Neuronal stem cell (in vitro differentiated cells): ENCODE measurements at regions not wholly inside any gene's neighbourhood (a gene's known extent, or its start where the extent isn't known, plus 50 kb on each side); places are given as distances from the start of the nearest gene placed in this dataset.

Experiments used
- DNase-seq: peaks from one replicate; pipeline ENCODE4 v3.0.0-alpha.2; 2013; ENCODE audit warnings: low spot score
- H2AFZ ChIP-seq: one replicate; pipeline ENCODE4 v1.6.1; 2013; ENCODE audit warnings: mild to moderate bottlenecking, low read length, inconsistent platforms
- H2AK5ac ChIP-seq: 2 replicates; pipeline ENCODE4 v1.6.1; 2013; ENCODE audit warnings: low read depth, mild to moderate bottlenecking, inconsistent platforms, low read length, moderate library complexity, mixed read lengths
- H2BK120ac ChIP-seq: 2 replicates; pipeline ENCODE4 v1.6.1; 2013; ENCODE audit warnings: low read depth, mild to moderate bottlenecking, inconsistent platforms, low read length, moderate library complexity, mixed read lengths
- H2BK12ac ChIP-seq: one replicate; pipeline ENCODE4 v1.6.1; 2013; ENCODE audit warnings: low read length, inconsistent platforms
- H2BK15ac ChIP-seq: 2 replicates; pipeline ENCODE4 v1.6.1; 2013; ENCODE audit warnings: mild to moderate bottlenecking, low read length, inconsistent platforms, mixed read lengths
- H2BK5ac ChIP-seq: one replicate; pipeline ENCODE4 v1.6.1; 2013; ENCODE audit warnings: inconsistent platforms, mild to moderate bottlenecking, low read length, moderate library complexity
- H3K14ac ChIP-seq: one replicate; pipeline ENCODE4 v1.6.1; 2013; ENCODE audit warnings: low read length, inconsistent platforms
- H3K18ac ChIP-seq: 2 replicates; pipeline ENCODE4 v1.6.1; 2013; ENCODE audit warnings: low read length, inconsistent platforms
- H3K23ac ChIP-seq: 2 replicates; pipeline ENCODE4 v1.6.1; 2013; ENCODE audit warnings: low read depth, mild to moderate bottlenecking, mixed read lengths, low read length, inconsistent platforms; ENCODE audit not compliant: poor library complexity
- H3K27ac ChIP-seq: replicated peaks from 3 replicates; pipeline ENCODE4 v1.5.1; 2013; ENCODE audit warnings: low read length, inconsistent platforms
- H3K27me3 ChIP-seq, 3 experiments: 2 replicates each; pipeline ENCODE4 v1.6.1; 2013; ENCODE audit warnings: low read length in 3 of 3, mild to moderate bottlenecking in 2 of 3, inconsistent platforms in 1 of 3, low read depth in 1 of 3, mixed read lengths in 1 of 3, moderate library complexity in 1 of 3; ENCODE audit not compliant: control insufficient read depth in 3 of 3, insufficient read depth in 3 of 3
- H3K36me3 ChIP-seq, 2 donors: replicated peaks in 1 of 2; 2 replicates each; pipeline ENCODE4 v1.6.1; 2013; ENCODE audit warnings: low read length in 2 of 2; ENCODE audit not compliant: control insufficient read depth in 2 of 2, insufficient read depth in 2 of 2
- H3K4ac ChIP-seq: 2 replicates; pipeline ENCODE4 v1.6.1; 2013; ENCODE audit warnings: inconsistent platforms, mild to moderate bottlenecking, low read length, moderate library complexity
- H3K4me1 ChIP-seq, 2 donors: 1 replicate in 1 of 2; 2 replicates in 1 of 2; pipeline ENCODE4 v1.6.1; 2013; ENCODE audit warnings: low read length in 2 of 2, low read depth in 1 of 2; ENCODE audit not compliant: control insufficient read depth in 2 of 2, insufficient read depth in 1 of 2
- H3K4me2 ChIP-seq: one replicate; pipeline ENCODE4 v1.6.1; 2013; ENCODE audit warnings: mild to moderate bottlenecking, low read length, inconsistent platforms; ENCODE audit not compliant: insufficient read depth, poor library complexity, severe bottlenecking
- H3K4me3 ChIP-seq, 2 donors: 2 replicates each; pipeline ENCODE4 v1.5.1; 2013; ENCODE audit warnings: low read length in 2 of 2, mild to moderate bottlenecking in 2 of 2, inconsistent platforms in 1 of 2, moderate library complexity in 1 of 2
- H3K79me1 ChIP-seq: one replicate; pipeline ENCODE4 v1.6.1; 2013; ENCODE audit warnings: low read depth, mild to moderate bottlenecking, inconsistent platforms, low read length, moderate library complexity
- H3K9ac ChIP-seq: one replicate; pipeline ENCODE4 v1.6.1; 2013; ENCODE audit warnings: mild to moderate bottlenecking, low read depth, low read length, inconsistent platforms; ENCODE audit not compliant: poor library complexity
- H3K9me3 ChIP-seq, 2 donors: replicated peaks in 1 of 2; 2 replicates each; pipeline versions ENCODE3 to v1.6.1; 2013; ENCODE audit warnings: low read length in 2 of 2, mild to moderate bottlenecking in 2 of 2, inconsistent platforms in 1 of 2, low read depth in 1 of 2, mixed read lengths in 1 of 2, moderate library complexity in 1 of 2; ENCODE audit not compliant: control insufficient read depth in 2 of 2, insufficient read depth in 1 of 2
- H4K8ac ChIP-seq: one replicate; pipeline ENCODE4 v1.6.1; 2013; ENCODE audit warnings: low read depth, mild to moderate bottlenecking, inconsistent platforms, low read length, moderate library complexity
- H4K91ac ChIP-seq: one replicate; pipeline ENCODE4 v1.6.1; 2013; ENCODE audit warnings: low read length, low read depth, mild to moderate bottlenecking, inconsistent platforms; ENCODE audit not compliant: poor library complexity
- WGBS, 2 donors: extraction: QIAGEN DNeasy Blood & Tissue Kit; methylation state at CpG; one replicate each; pipeline ENCODE4 v1.1.7; 2013; ENCODE audit warnings: missing lambda C conversion rate in 2 of 2, mixed read lengths in 1 of 2; ENCODE audit not compliant: insufficient read length in 2 of 2, insufficient replicate concordance in 1 of 2; ENCODE audit errors: extremely low coverage in 2 of 2; 5-methylcytosine and 5-hydroxymethylcytosine counted together

DNA sequence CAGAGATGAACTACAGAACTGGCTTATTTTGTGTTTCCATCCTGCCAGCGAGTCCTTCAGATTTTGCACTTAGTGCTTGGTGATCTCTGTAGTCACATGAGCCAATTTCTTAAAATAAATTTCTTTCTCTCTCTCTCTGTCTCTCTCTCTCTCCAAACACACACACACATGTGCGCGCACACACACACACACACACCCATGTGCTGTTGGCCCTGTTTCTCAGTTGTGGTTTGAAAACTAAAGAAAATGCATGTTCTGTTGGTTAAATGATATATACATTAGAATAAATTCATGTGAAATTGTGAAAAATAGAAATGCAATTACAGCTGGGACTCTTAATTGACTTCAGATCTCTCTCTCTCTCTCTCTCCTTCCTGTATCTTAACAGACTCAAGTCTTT, 399.3 kb downstream of the FAT4 start:
- Histone ChIP-seq H2BK5ac (no peak overlapping the region), H3K4me1 (peaks cover 0 to 7% of the 10 kb centered on the region in 2 donors), H3K14ac (no peak overlapping the region), H3K27ac (no peak overlapping the region), H2BK15ac (no peak overlapping the region), H2AFZ (peak overlapping the region; percentile 28), H3K9ac (no peak overlapping the region), H3K4me2 (no peak overlapping the region), H2BK12ac (no peak overlapping the region), H2AK5ac (no peak overlapping the region), H2BK120ac (no peak overlapping the region), H3K4ac (no peak overlapping the region), H3K79me1 (no peaks in the 10 kb centered on the region), H4K8ac (no peak overlapping the region), H3K36me3 (no peaks in the 10 kb centered on the region), H3K27me3 (no peaks in the 10 kb centered on the region), H3K4me3 (no peak overlapping the region), H3K23ac (no peak overlapping the region), H4K91ac (no peak overlapping the region), H3K9me3 (peaks cover 0 to 4% of the 10 kb centered on the region in 2 donors), H3K18ac (no peak overlapping the region)
- DNase-seq, result no peak
- no CpG with 5 or more reads among the region's 3 CpGs for WGBS, 2 donors

DNA sequence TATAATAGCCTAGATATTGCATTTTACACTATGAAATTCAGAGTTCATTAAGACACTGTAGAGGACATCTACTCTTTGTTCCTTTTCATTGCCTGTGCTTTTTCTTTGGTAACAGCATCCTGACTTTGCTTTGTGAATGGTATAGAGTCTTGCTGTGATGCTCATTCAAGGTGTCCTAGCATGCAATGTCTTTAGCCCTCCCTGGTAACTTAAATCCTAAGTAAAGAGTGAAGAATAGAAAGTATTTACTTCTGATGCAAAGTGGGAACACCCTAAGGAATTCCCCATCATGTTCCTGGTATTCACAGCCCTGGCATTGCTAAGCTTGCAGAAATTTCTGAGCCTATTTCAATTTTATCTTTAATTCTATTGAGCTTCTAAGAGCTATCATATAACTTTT, 400.1 kb downstream of the FAT4 start:
- Histone ChIP-seq H2AFZ (no peak overlapping the region), H2BK5ac (no peak overlapping the region), H3K4ac (no peak overlapping the region), H3K27me3 (no peaks in the 10 kb centered on the region), H4K91ac (no peak overlapping the region), H2AK5ac (no peak overlapping the region), H2BK120ac (no peak overlapping the region), H3K23ac (no peak overlapping the region), H3K79me1 (no peaks in the 10 kb centered on the region), H4K8ac (no peak overlapping the region), H3K4me1 (peaks cover 0 to 7% of the 10 kb centered on the region in 2 donors), H3K14ac (no peak overlapping the region), H3K9me3 (peaks cover 0 to 4% of the 10 kb centered on the region in 2 donors), H3K27ac (no peak overlapping the region), H3K9ac (no peak overlapping the region), H2BK12ac (no peak overlapping the region), H2BK15ac (no peak overlapping the region), H3K4me3 (no peak overlapping the region), H3K4me2 (no peak overlapping the region), H3K36me3 (no peaks in the 10 kb centered on the region), H3K18ac (no peak overlapping the region)
- no peak for DNase-seq

DNA sequence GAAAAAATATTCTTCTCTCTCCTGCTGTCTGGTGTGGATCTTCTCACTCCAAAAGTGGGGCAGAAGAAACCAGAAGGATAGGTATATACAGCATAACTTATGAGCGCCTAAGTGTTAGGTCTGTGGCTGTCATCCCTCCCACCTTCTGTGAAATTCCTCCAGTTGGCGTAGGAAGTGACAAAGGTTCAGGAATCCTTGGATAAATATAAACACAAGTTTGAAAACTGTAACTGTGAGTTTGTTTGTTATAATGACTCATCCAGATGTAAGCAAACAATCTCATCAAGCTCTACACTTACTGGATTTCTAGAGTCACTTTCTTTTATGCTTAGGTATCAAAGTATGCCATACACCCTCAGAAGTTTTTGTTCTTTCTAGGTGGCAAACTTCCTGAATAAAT, 405.2 kb downstream of the FAT4 start:
- no peaks in the 10 kb centered on the region for H3K27me3 ChIP-seq
- H2BK15ac ChIP-seq, result no peak overlapping the region
- peaks cover 0 to under 1% of the 10 kb centered on the region in 2 donors for H3K4me1 ChIP-seq
- H2BK12ac ChIP-seq, result no peak overlapping the region
- no peak overlapping the region for H3K18ac ChIP-seq
- H3K14ac ChIP-seq, result no peak overlapping the region
- no CpG with 5 or more reads among the region's 2 CpGs for WGBS, 2 donors
- H3K9ac ChIP-seq, result no peak overlapping the region
- no peaks in the 10 kb centered on the region for H3K79me1 ChIP-seq
- peak overlapping the region; percentile 3 for H2AFZ ChIP-seq
- no peak overlapping the region for H3K4me3 ChIP-seq
- no peak overlapping the region for H4K8ac ChIP-seq
- no peak overlapping the region for H2BK5ac ChIP-seq
- no peak overlapping the region for H2AK5ac ChIP-seq
- H3K4ac ChIP-seq, result no peak overlapping the region
- H3K36me3 ChIP-seq, result no peaks in the 10 kb centered on the region
- H4K91ac ChIP-seq, result no peak overlapping the region
- H2BK120ac ChIP-seq, result no peak overlapping the region
- H3K9me3 ChIP-seq, result peaks cover 0 to 7% of the 10 kb centered on the region in 2 donors
- H3K27ac ChIP-seq, result no peak overlapping the region
- no peak for DNase-seq
- H3K23ac ChIP-seq, result no peak overlapping the region
- no peak overlapping the region for H3K4me2 ChIP-seq

DNA sequence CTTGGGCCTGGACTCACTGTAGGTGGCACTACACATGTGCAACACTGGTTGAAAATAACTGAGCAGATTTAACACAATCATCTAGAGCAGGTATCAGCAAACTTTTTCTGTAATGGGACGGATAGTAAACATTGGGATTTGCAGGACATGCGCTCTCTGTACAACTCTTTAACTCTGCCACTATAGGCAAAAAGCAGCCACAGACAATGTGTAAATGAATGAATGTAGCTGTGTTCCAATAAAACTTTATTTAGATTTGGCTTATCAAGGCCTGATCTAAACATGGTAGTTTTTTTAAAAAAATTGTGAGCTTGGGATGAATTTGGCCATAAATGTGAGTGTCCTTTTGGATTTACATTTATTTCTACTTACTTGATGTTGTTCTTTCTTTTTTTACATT, 407.3 kb downstream of the FAT4 start:
- H3K4me2 ChIP-seq, result no peak overlapping the region
- peaks cover 0 to 7% of the 10 kb centered on the region in 2 donors for H3K9me3 ChIP-seq
- no peak overlapping the region for H2BK15ac ChIP-seq
- H4K91ac ChIP-seq, result no peak overlapping the region
- no peak overlapping the region for H3K27ac ChIP-seq
- H2BK120ac ChIP-seq, result no peak overlapping the region
- no peak overlapping the region for H2AFZ ChIP-seq
- H3K23ac ChIP-seq, result no peak overlapping the region
- WGBS, 2 donors, result no CpG with 5 or more reads among the region's 2 CpGs
- DNase-seq, result no peak
- H3K9ac ChIP-seq, result no peak overlapping the region
- no peaks in the 10 kb centered on the region for H3K79me1 ChIP-seq
- H2AK5ac ChIP-seq, result no peak overlapping the region
- no peaks in the 10 kb centered on the region for H3K27me3 ChIP-seq
- no peak overlapping the region for H3K4ac ChIP-seq
- H3K14ac ChIP-seq, result no peak overlapping the region
- no peak overlapping the region for H4K8ac ChIP-seq
- H3K4me1 ChIP-seq, result no peaks in the 10 kb centered on the region
- H2BK5ac ChIP-seq, result no peak overlapping the region
- no peaks in the 10 kb centered on the region for H3K36me3 ChIP-seq
- no peak overlapping the region for H3K4me3 ChIP-seq
- no peak overlapping the region for H2BK12ac ChIP-seq
- no peak overlapping the region for H3K18ac ChIP-seq
